Hypothalamus (tissue), 51 donors: ENCODE measurements at regions not wholly inside any gene's neighbourhood (a gene's known extent, or its start where the extent isn't known, plus 50 kb on each side); places are given as distances from the start of the nearest gene placed in this dataset.
"Not testable (repeated sequence)": the region's sequence is repeated elsewhere in the genome, so short reads cannot be mapped to it uniquely, and the experiment has no call there.

Experiments used
- DNase-seq, 51 donors: peaks; one replicate each; lab custom pipeline; 2025; lab: John Stamatoyannopoulos, UW

- no peak for DNase-seq
These were observed 135.6 kb downstream of the NUFIP1 start for GRCh38 chr13:44853641-44854040.

GRCh38 chr13:44848920-44849676 lies 140.2 kb downstream of the NUFIP1 start:
- peak in 5 of 51 donors; percentile 3 to 24 (median 4) for DNase-seq

- not testable (repeated sequence) for DNase-seq
These were observed 143.8 kb downstream of the NUFIP1 start for GRCh38 chr13:44845281-44846058.

GRCh38 chr13:44844786-44845185 lies 144.5 kb downstream of the NUFIP1 start:
- DNase-seq, result no peak

GRCh38 chr13:44843403-44843802 lies 145.9 kb downstream of the NUFIP1 start:
- DNase-seq, result no peak

GRCh38 chr13:44842158-44842557 lies 147.1 kb downstream of the NUFIP1 start:
- DNase-seq, result no peak

GRCh38 chr13:44840131-44840530 lies 149.1 kb downstream of the NUFIP1 start:
- no peak for DNase-seq

GRCh38 chr13:44837250-44837649 lies 152.0 kb downstream of the NUFIP1 start:
- DNase-seq, result no peak

- no peak for DNase-seq
These were observed 154.9 kb downstream of the NUFIP1 start for GRCh38 chr13:44834404-44834803.

GRCh38 chr13:44833626-44834025 lies 155.6 kb downstream of the NUFIP1 start:
- DNase-seq, result no peak

GRCh38 chr13:44833139-44833538 lies 156.1 kb downstream of the NUFIP1 start:
- no peak for DNase-seq

- no peak for DNase-seq
These were observed 162.5 kb downstream of the NUFIP1 start for GRCh38 chr13:44826591-44827350.

- no peak for DNase-seq
These were observed 163.3 kb downstream of the NUFIP1 start for GRCh38 chr13:44825953-44826352.

GRCh38 chr13:44823555-44823954 lies 165.7 kb downstream of the NUFIP1 start:
- not testable (repeated sequence) for DNase-seq

GRCh38 chr13:44822291-44822690 lies 167.0 kb downstream of the NUFIP1 start:
- DNase-seq, result no peak

GRCh38 chr13:44819772-44820171 lies 169.5 kb downstream of the NUFIP1 start:
- DNase-seq, result no peak

GRCh38 chr13:44819245-44819644 lies 170.0 kb downstream of the NUFIP1 start:
- no peak for DNase-seq

GRCh38 chr13:44818428-44818827 lies 170.8 kb downstream of the NUFIP1 start:
- no peak for DNase-seq

- DNase-seq, result no peak
These were observed 171.3 kb downstream of the NUFIP1 start for GRCh38 chr13:44818016-44818415.

- no peak for DNase-seq
These were observed 172.1 kb downstream of the NUFIP1 start for GRCh38 chr13:44817131-44817671.

GRCh38 chr13:44816701-44817100 lies 172.6 kb downstream of the NUFIP1 start:
- no peak for DNase-seq
